HepG2 (cell line): ENCODE measurements at regions not wholly inside any gene's neighbourhood (a gene's known extent, or its start where the extent isn't known, plus 50 kb on each side); places are given as distances from the start of the nearest gene placed in this dataset.

ENCODE experiments used
- ARNT2 ChIP-seq: sonication (generic); formaldehyde crosslinking; IDR thresholded peaks from 2 replicates; pipeline ENCODE4 v1.8.0; 2022; ENCODE audit warnings: mild to moderate bottlenecking, low read depth, missing genetic modification reagents, moderate library complexity
- CEBPB ChIP-seq: IDR thresholded peaks from 2 replicates; pipeline ENCODE4 v1.6.1; 2011; ENCODE audit warnings: low read depth, low read length, improper control_type of control experiment, borderline replicate concordance
- CEBPG ChIP-seq: IDR thresholded peaks from 2 replicates; pipeline ENCODE4 v1.6.1; 2016
- IRX3 ChIP-seq: sonication (generic); formaldehyde crosslinking; IDR thresholded peaks from 2 replicates; pipeline ENCODE4 v1.8.1; 2023; ENCODE audit warnings: mild to moderate bottlenecking, low read depth, missing genetic modification reagents, borderline replicate concordance
- NFE2 ChIP-seq: sonication (generic); formaldehyde crosslinking; IDR thresholded peaks from 2 replicates; pipeline ENCODE4 v1.4.0; 2020; ENCODE audit warnings: missing genetic modification reagents
- POLR2AphosphoS5 ChIP-seq: IDR thresholded peaks from 2 replicates; pipeline ENCODE4 v1.6.1; 2012; ENCODE audit warnings: low read depth, low read length
- SRF ChIP-seq: IDR thresholded peaks from 2 replicates; pipeline ENCODE4 v1.6.1; 2011; ENCODE audit warnings: mild to moderate bottlenecking, low read depth, low read length, moderate library complexity
- ZNF572 ChIP-seq: sonication (generic); formaldehyde crosslinking; IDR thresholded peaks from 2 replicates; pipeline ENCODE4 v1.5.1; 2020; ENCODE audit warnings: mild to moderate bottlenecking, missing genetic modification reagents

- TF ChIP-seq POLR2AphosphoS5 (no peak), SRF (no peak), ZNF572 (CRISPR knock-in tag) (no peak), ARNT2 (CRISPR knock-in tag) (no peak), CEBPB (no peak), NFE2 (CRISPR knock-in tag) (no peak), CEBPG (CRISPR knock-in tag) (no peak), IRX3 (CRISPR knock-in tag) (no peak)
Measured at GRCh38 chr3:72008226-72008996, 223.5 kb upstream of the PROK2 start.
